GM12872 (cell line): ENCODE measurements at regions not wholly inside any gene's neighbourhood (a gene's known extent, or its start where the extent isn't known, plus 50 kb on each side); places are given as distances from the start of the nearest gene placed in this dataset.

Experiments
- CTCF ChIP-seq: IDR thresholded peaks from 3 replicates; pipeline ENCODE4 v1.5.1; 2011; ENCODE audit warnings: low read depth, mild to moderate bottlenecking, low read length, moderate library complexity; ENCODE audit not compliant: insufficient read depth

DNA sequence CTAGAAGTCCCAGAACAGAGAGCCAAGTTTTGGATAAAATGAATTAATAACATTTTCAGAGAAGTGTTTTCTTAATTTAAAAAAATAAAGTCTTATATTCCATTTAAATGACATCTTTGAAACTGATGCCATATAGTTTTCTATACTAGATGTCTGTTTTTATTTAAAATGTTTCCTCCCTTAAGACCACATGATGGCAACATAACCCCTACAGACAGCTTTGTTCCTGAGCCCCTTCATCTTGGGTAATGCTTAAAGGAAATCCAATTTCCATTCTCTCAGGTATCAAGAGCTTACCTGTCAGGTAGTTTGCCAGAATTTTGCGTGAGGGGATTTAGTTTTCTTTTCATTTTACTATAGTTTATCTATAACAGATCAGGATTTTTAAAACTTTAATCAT lies 181.4 kb upstream of the UGT8 start:
- no peak for TF ChIP-seq CTCF

GRCh38 chr4:114420069-114420468 lies 178.5 kb upstream of the UGT8 start:
- no peak for TF ChIP-seq CTCF

DNA sequence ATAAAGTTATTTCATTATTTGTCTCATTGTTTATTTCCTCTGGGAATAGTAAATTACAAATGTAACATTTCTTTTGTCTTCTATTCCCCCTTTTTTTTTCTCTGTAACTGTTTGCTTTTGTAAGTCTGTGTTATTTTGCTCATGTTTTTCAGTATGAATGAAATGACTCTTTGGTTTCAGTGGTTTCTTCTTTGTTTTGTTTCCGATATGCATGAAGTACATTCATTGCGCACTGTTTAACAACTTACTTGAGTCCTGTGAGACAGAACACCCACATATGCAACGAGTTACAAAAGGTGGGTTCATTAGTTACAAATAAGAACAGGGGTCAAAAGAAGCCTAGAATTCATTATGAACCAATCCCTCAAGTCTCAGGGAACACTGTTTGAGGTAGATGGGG lies 175.0 kb upstream of the UGT8 start:
- TF ChIP-seq CTCF = no peak

- no peak for TF ChIP-seq CTCF
Measured at GRCh38 chr4:114435116-114435515, 163.5 kb upstream of the UGT8 start.

GRCh38 chr4:114442856-114443255 lies 155.8 kb upstream of the UGT8 start:
- TF ChIP-seq CTCF = no peak

DNA sequence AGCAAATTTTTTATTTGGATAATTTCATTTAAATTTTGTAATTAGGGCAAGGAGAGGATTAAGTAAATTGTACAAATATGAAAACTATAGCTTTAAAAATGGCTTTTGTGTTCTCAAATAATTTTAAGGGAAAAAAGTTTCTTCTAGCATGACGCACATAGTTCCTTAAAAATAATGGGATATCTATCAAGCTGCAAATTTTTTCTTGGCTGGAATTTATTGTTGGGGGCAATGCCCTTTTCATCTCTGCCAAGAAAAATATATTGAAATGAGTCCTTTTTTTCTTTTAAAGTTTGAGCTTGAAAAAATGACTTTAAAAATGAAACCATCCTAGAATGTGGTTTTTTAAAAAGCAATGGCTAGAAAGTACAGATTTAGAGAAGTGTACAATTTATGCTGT lies 154.4 kb upstream of the UGT8 start:
- TF ChIP-seq CTCF = no peak

DNA sequence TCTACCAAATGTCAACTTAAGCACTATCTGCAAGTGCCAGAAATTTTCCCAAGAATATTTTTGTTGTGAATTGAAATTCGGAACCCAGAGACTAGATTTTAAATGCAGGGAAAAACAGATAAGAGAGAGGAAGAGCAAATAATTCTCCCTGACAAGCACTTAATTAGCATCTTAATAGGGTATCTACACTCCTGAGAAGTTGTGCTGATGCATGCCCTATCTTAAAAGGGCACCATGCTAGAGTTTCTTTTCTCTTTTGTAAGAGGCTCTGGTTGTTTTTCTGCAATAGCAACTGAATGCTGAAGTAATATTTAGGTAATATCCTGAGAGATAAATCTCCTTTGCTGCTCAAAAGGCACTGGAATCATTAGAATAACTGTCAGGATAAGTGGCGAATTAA lies 139.9 kb upstream of the UGT8 start:
- TF ChIP-seq CTCF = no peak

- no peak for TF ChIP-seq CTCF
Measured at GRCh38 chr4:114464726-114465272, 133.8 kb upstream of the UGT8 start.
